HepG2 (cell line): ENCODE measurements at regions not wholly inside any gene's neighbourhood (a gene's known extent, or its start where the extent isn't known, plus 50 kb on each side); places are given as distances from the start of the nearest gene placed in this dataset.
"Not testable (repeated sequence)": the region's sequence is repeated elsewhere in the genome, so short reads cannot be mapped to it uniquely, and the experiment has no call there.

Experiments used
- ATAC-seq: fragments of 200-7000 bp; cut with Tn5 transposase; 3 replicates; pipeline ENCODE4 v1.9.1; 2020; ENCODE audit warnings: mild to moderate bottlenecking, moderate library complexity
- BruUV-seq: library from RNA; stranded (reverse); fragments of 400-500 nt; replicated peaks from 2 replicates; lab custom pipeline; 2021; lab: Mats Ljungman, UMichigan
- CTCF ChIA-PET: fragments of 300-600 bp; formaldehyde crosslinking; extraction: SDS; loops from one replicate; lab custom pipeline; 2021; ENCODE audit warnings: low total read pairs, inconsistent platforms, low intra/inter-chr PET ratio; lab: Yijun Ruan, JAX
- POLR2A ChIA-PET: fragments of 350-600 bp; sonication (Branson Sonifier 250); formaldehyde crosslinking; loops from one replicate; lab custom pipeline; 2020; ENCODE audit warnings: antibody characterized with exemption, inconsistent platforms; lab: Yijun Ruan, JAX
- DNase-seq: peaks from one replicate; pipeline ENCODE4 v3.0.0-alpha.2; 2015; ENCODE audit warnings: low spot score
- FAIRE-seq: peaks from 3 replicates; lab custom pipeline; 2011; peaks lifted over from hg19 to GRCh38; lab: Jason Lieb, UNC
- H2AFZ ChIP-seq: one replicate; pipeline ENCODE4 v1.6.1; 2011; ENCODE audit warnings: low read length, inconsistent platforms
- H3K27ac ChIP-seq: fragments of 300-600 bp; 3 replicates; pipeline ENCODE4 v1.8.0; 2011; ENCODE audit warnings: mixed run types, mild to moderate bottlenecking, mixed read lengths, low read length, inconsistent platforms; ENCODE audit not compliant: insufficient read depth; ENCODE audit errors: extremely low read length
- H3K27me3 ChIP-seq, 2 experiments: fragments of 200-600 bp in 1 of 2; 2 replicates in 1 of 2; 3 replicates in 1 of 2; pipeline versions ENCODE4 v1.6.0 to v1.8.0; 2011; ENCODE audit warnings: low read length in 2 of 2, mild to moderate bottlenecking in 2 of 2, moderate library complexity in 2 of 2, inconsistent platforms in 1 of 2; ENCODE audit not compliant: insufficient read depth in 2 of 2, control insufficient read depth in 1 of 2
- H3K36me3 ChIP-seq, 2 experiments: fragments of 200-600 bp in 1 of 2; replicated peaks in 1 of 2; 2 replicates in 1 of 2; 3 replicates in 1 of 2; pipeline versions ENCODE4 v1.5.1 to v1.8.0; 2011; ENCODE audit warnings: low read length in 2 of 2, inconsistent platforms in 1 of 2; ENCODE audit not compliant: insufficient read depth in 2 of 2, control insufficient read depth in 1 of 2
- H3K4me1 ChIP-seq: 2 replicates; pipeline ENCODE4 v1.5.1; 2012; ENCODE audit warnings: low read length, inconsistent platforms; ENCODE audit not compliant: insufficient read depth
- H3K4me2 ChIP-seq: 2 replicates; pipeline ENCODE4 v1.6.0; 2011; ENCODE audit warnings: low read depth, low read length, inconsistent platforms
- H3K4me3 ChIP-seq, 3 experiments: fragments of 200-600 bp in 1 of 3; sonication (generic), shearing (Covaris generic) in 1 of 3; replicated peaks in 1 of 3; 2 replicates each; pipeline ENCODE4 v1.5.1; 2011 to 2016; ENCODE audit warnings: low read length in 3 of 3, inconsistent platforms in 2 of 3, low read depth in 2 of 3, mild to moderate bottlenecking in 2 of 3, control low read depth in 1 of 3, mixed read lengths in 1 of 3; ENCODE audit not compliant: insufficient read depth in 1 of 3
- H3K79me2 ChIP-seq: one replicate; pipeline ENCODE4 v1.6.1; 2011; ENCODE audit warnings: low read length, inconsistent platforms; ENCODE audit not compliant: insufficient read depth
- H3K9ac ChIP-seq: 2 replicates; pipeline ENCODE4 v1.6.0; 2011; ENCODE audit warnings: mild to moderate bottlenecking, low read depth, low read length, inconsistent platforms; ENCODE audit not compliant: insufficient read depth
- H3K9me3 ChIP-seq: 2 replicates; pipeline ENCODE4 v1.5.1; 2012; ENCODE audit warnings: mild to moderate bottlenecking, low read length
- H4K20me1 ChIP-seq: 2 replicates; pipeline ENCODE4 v1.6.0; 2011; ENCODE audit warnings: inconsistent platforms, mild to moderate bottlenecking, low read length, moderate library complexity; ENCODE audit not compliant: insufficient read depth
- ELF3 ChIP-seq: IDR thresholded peaks from 2 replicates; pipeline ENCODE4 v1.6.1; 2016; ENCODE audit warnings: missing genetic modification reagents, missing compliant biosample characterization
- HNF4A ChIP-seq: sonication (generic); formaldehyde crosslinking; IDR thresholded peaks from 2 replicates; pipeline ENCODE4 v1.4.0; 2020; ENCODE audit warnings: missing genetic modification reagents
- PAXIP1 ChIP-seq: sonication (generic); formaldehyde crosslinking; conservative IDR thresholded peaks from 2 replicates; pipeline ENCODE4 v1.4.0; 2020; ENCODE audit warnings: mild to moderate bottlenecking, missing genetic modification reagents, moderate library complexity
- SAP130 ChIP-seq: IDR thresholded peaks from 2 replicates; pipeline ENCODE4 v1.6.1; 2016; ENCODE audit warnings: low read depth
- WGBS: methylation state at CpG from one replicate; pipeline ENCODE4 v1.1.6; 2017; ENCODE audit warnings: low lambda C conversion rate; 5-methylcytosine and 5-hydroxymethylcytosine counted together
- in situ Hi-C: cut with HindIII; loops from 2 replicates; pipeline ENCODE4 v1.10.0; 2017; ENCODE audit warnings: low pct_unique_long_range_greater_than_20kb; ENCODE audit not compliant: extremely low pct_ligation_motif_present
- intact Hi-C: fragments of 100-400 bp; cut with micrococcal nuclease; formaldehyde crosslinking; loops from one replicate; pipeline ENCODE4 v1.10.0; 2022; ENCODE audit not compliant: unreplicated experiment

- H3K9ac ChIP-seq, in situ Hi-C loops: not testable (repeated sequence)
Measured at GRCh38 chr1:860941-861340, 62.8 kb upstream of the SAMD11 start.

More at GRCh38 chr1:860941-861340, 62.8 kb upstream of the SAMD11 start:
- H3K4me1 ChIP-seq, H3K4me3 ChIP-seq, intact Hi-C loops, H3K79me2 ChIP-seq, H3K27ac ChIP-seq, H3K9me3 ChIP-seq, POLR2A ChIA-PET, H3K36me3 ChIP-seq, BruUV-seq, H3K4me2 ChIP-seq, H2AFZ ChIP-seq, CTCF ChIA-PET, H4K20me1 ChIP-seq: not testable (repeated sequence)
- ATAC-seq (peak; percentile 53; the same call in 2 of the 3 replicates), DNase-seq (peak; percentile 9), FAIRE-seq (peak; percentile 61)
- WGBS, result 22% methylated on average over 9 of the region's 11 CpGs
- peaks cover 2 to 13% of the 10 kb centered on the region in 2 experiments; a peak in 2 of 5 replicates for H3K27me3 ChIP-seq
- TF ChIP-seq SAP130, result 0 out of 2 replicates have a peak, but pooled peaks have one; percentile 21
- TF ChIP-seq ELF3 (CRISPR knock-in tag), result peak; percentile 76
- TF ChIP-seq HNF4A (CRISPR knock-in tag), result 0 out of 2 replicates have a peak, but pooled peaks have one; percentile 12
- TF ChIP-seq PAXIP1, result 0 out of 2 replicates have a peak, but pooled peaks have one; percentile 27
